ENCODE measurements at regions not wholly inside any gene's neighbourhood (a gene's known extent, or its start where the extent isn't known, plus 50 kb on each side); places are given as distances from the start of the nearest gene placed in this dataset.

DNA sequence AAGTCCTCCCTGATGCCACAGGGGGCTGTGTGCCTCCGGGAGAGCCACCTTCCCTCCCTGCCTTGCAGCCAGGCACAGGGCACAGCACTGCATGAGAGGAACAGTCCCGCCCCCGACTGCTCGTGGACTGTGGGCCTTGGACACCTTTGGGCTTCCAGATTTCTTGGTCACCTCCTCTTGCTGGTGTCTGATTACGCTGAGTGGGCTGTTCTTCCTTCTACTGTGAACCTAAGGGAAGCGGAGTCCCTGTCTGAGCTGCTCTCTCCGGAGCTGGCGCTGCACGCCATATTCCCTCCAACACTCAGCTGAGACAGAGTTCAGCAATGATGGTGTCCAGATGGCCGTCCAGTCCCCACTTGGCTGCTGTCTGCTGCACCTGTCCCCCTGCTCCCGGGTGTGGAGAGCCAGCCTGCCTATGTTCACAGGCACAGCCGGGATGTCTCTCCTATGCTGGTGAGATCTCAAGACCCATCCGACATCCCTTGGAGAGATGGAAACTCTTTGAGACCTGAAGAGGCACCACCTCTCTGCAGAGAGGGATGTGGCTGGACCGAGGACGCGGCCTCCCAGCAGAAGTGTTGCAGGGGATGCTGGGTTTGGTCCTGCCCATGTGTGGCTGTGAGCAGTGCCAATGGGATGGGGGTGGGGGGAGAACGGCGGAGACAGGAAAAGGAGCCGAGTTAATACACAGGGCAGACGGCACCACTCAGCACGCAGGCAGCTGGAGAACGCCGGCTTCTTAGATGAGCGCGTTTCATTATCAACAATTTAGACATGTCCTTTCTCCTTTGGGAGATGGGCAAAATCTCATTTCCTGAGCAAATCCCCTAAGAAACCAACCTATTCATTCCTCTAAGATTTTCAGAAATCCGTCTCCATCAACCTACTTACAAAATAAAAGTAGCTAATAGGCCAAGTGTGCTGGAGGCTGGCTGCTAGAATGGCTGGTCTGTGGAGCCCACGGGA is 171.9 kb downstream of the ENGASE start:
- Histone ChIP-seq H4K20me1 (ENCODE audit: control insufficient read depth, insufficient read depth, insufficient read length) (no peaks in the 10 kb centered on the region), H3K14ac (ENCODE audit: insufficient read depth, low read length) (no peak overlapping the region; the same call in 1 of the 2 replicates), H3K27ac (ENCODE audit: insufficient read length, low read depth, low read length) (no peak overlapping the region), H3K56ac (ENCODE audit: insufficient read length, low read depth, low read length) (no peak overlapping the region), H2BK20ac (ENCODE audit: low read depth, low read length, poor library complexity, severe bottlenecking) (no peak overlapping the region), H3K18ac (ENCODE audit: insufficient read length, low read depth, low read length) (no peak overlapping the region), H3K79me1 (ENCODE audit: insufficient read depth, low read depth, low read length, poor library complexity, severe bottlenecking) (no peaks in the 10 kb centered on the region), H3K23ac (ENCODE audit: insufficient read length, low read depth, low read length) (no peak overlapping the region), H3K9ac (ENCODE audit: extremely low read depth, insufficient read length, low read length) (no peak overlapping the region), H2BK120ac (ENCODE audit: low read depth, low read length, poor library complexity, severe bottlenecking) (no peak overlapping the region), H3K4me2 (ENCODE audit: insufficient read depth, insufficient read length, low read length) (no peak overlapping the region), H3K27me3 (ENCODE audit: insufficient read depth, low read length) (no peaks in the 10 kb centered on the region), H4K91ac (ENCODE audit: insufficient read length, low read depth, low read length) (no peak overlapping the region), H3K9me3 (ENCODE audit: control insufficient read depth, low read depth, low read length) (no peaks in the 10 kb centered on the region), H2BK15ac (ENCODE audit: low read depth, low read length) (no peak overlapping the region), H3T11ph (ENCODE audit: low read length) (no peak overlapping the region), H3K23me2 (ENCODE audit: insufficient read length, low read depth, low read length, poor library complexity, severe bottlenecking) (no peaks in the 10 kb centered on the region), H2BK12ac (ENCODE audit: insufficient read length, low read depth, low read length) (no peak overlapping the region), H2BK5ac (ENCODE audit: insufficient read length, low read length) (no peak overlapping the region), H3K4me1 (ENCODE audit: insufficient read depth, low read length) (no peaks in the 10 kb centered on the region), H2AFZ (ENCODE audit: low read length) (no peak overlapping the region), H4K8ac (replicated peaks; ENCODE audit: insufficient read length, low read depth, low read length) (no peak overlapping the region), H2AK5ac (ENCODE audit: insufficient read length, low read length) (no peak overlapping the region), H4K5ac (ENCODE audit: insufficient read length, low read depth, low read length) (no peak overlapping the region), H3K4ac (ENCODE audit: low read depth, low read length) (no peak overlapping the region), H3K79me2 (ENCODE audit: insufficient read depth, low read length) (no peaks in the 10 kb centered on the region)
- Mint-ChIP-seq H3K27ac (no peak overlapping the region), H3K36me3 (ENCODE audit: insufficient read depth in 1 of 3, low read depth in 3 of 3) (peaks cover 0 to 2% (median 0%) of the 10 kb centered on the region in 3 experiments; a peak in 1 of 7 replicates), H3K4me1 (peaks cover 2 to 5% of the 10 kb centered on the region in 2 experiments; a peak in 2 of 4 replicates), H3K27me3 (ENCODE audit: low read depth) (peaks cover 19% of the 10 kb centered on the region), H3K9me3 (peaks cover 0 to 4% of the 10 kb centered on the region in 2 experiments; a peak in 2 of 5 replicates), H3K4me3 (no peak overlapping the region; a peak in 1 of 5 replicates)
- no peak for DNase-seq
- WGBS (ENCODE audit: extremely low coverage, insufficient read length, low lambda C conversion rate): no CpG with 5 or more reads among the region's 27 CpGs
- TF ChIP-seq, protein P1, sequence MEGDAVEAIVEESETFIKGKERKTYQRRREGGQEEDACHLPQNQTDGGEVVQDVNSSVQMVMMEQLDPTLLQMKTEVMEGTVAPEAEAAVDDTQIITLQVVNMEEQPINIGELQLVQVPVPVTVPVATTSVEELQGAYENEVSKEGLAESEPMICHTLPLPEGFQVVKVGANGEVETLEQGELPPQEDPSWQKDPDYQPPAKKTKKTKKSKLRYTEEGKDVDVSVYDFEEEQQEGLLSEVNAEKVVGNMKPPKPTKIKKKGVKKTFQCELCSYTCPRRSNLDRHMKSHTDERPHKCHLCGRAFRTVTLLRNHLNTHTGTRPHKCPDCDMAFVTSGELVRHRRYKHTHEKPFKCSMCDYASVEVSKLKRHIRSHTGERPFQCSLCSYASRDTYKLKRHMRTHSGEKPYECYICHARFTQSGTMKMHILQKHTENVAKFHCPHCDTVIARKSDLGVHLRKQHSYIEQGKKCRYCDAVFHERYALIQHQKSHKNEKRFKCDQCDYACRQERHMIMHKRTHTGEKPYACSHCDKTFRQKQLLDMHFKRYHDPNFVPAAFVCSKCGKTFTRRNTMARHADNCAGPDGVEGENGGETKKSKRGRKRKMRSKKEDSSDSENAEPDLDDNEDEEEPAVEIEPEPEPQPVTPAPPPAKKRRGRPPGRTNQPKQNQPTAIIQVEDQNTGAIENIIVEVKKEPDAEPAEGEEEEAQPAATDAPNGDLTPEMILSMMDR (conservative IDR thresholded peaks at IDR 0.05): no peak

All from H9 (cell line).